Panc1 (cell line): ENCODE measurements at regions not wholly inside any gene's neighbourhood (a gene's known extent, or its start where the extent isn't known, plus 50 kb on each side); places are given as distances from the start of the nearest gene placed in this dataset.

ENCODE experiments used
- CTCF ChIP-seq: fragments of 450-650 bp; IDR thresholded peaks from 2 replicates; pipeline ENCODE4 v1.5.1; 2017; ENCODE audit warnings: mild to moderate bottlenecking
- POLR2AphosphoS5 ChIP-seq: IDR thresholded peaks from 2 replicates; pipeline ENCODE4 v1.6.1; 2012; ENCODE audit warnings: mild to moderate bottlenecking, low read depth, low read length, moderate library complexity
- REST ChIP-seq, 2 experiments: IDR thresholded peaks; 2 replicates each; pipeline ENCODE4 v1.6.1; 2011 to 2012; ENCODE audit warnings: low read depth in 2 of 2, control low read depth in 1 of 2, low read length in 1 of 2, mild to moderate bottlenecking in 1 of 2, moderate library complexity in 1 of 2; ENCODE audit not compliant: insufficient read depth in 1 of 2
- SIN3A ChIP-seq: IDR thresholded peaks from 2 replicates; pipeline ENCODE4 v1.6.1; 2012; ENCODE audit warnings: low read depth, mild to moderate bottlenecking, low read length, moderate library complexity, borderline replicate concordance; ENCODE audit not compliant: insufficient read depth
- TCF7L2 ChIP-seq: IDR thresholded peaks from 2 replicates; pipeline ENCODE4 v1.6.1; 2011; ENCODE audit warnings: mild to moderate bottlenecking, low read depth, low read length, inconsistent platforms

- TF ChIP-seq CTCF, result no peak
- TF ChIP-seq POLR2AphosphoS5, result no peak
- no peak for TF ChIP-seq REST (IDR thresholded peaks at IDR 0.05; ENCODE audit: insufficient read depth in 1 of 2, low read depth in 2 of 2, low read length in 1 of 2)
- no peak for TF ChIP-seq SIN3A
- TF ChIP-seq TCF7L2, result no peak
Observed at GRCh38 chr7:85306115-85306514, 119.3 kb upstream of the SEMA3D start.
